ENCODE measurements at regions not wholly inside any gene's neighbourhood (a gene's known extent, or its start where the extent isn't known, plus 50 kb on each side); places are given as distances from the start of the nearest gene placed in this dataset.

DNA sequence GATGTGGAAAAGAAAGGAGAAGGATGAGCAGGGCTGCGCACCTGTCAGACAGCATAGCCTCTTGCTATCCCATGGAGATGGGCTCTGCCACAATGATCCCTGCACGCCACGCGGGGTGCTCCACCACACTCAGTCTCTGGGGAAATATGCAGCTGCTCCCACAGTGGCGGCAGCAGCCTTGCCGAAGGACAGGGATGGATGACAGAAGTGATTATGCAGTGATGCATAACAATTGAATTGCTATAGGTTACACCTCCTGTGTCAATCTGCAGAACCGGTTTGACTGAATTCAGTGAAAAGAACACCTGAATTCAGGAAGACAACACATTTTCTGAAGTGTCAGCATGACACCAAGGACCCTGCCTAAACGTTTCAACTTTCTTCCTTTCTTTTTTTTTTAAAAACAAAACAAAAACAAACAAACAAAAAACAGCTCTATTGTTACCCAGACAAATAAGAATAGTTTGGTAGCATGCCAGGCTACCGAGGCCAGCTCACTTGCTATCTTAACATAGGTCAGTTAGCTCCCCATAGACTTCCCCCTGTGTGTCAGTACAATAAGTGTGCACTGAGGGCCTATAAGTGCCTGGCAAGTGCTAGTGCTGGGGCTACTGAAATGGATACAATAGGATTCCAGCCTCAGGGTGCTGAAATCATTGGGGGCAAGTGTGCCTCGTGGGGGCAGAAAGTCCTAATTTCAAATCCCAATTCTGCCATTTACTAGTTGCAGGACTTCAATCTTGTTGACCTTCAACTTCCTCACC is 127.6 kb upstream of the LMO4 start:
- TF ChIP-seq RAD21 (IDR thresholded peaks at IDR 0.05; ENCODE audit: low read length) (no peak), POLR2A (IDR thresholded peaks at IDR 0.05; ENCODE audit: low read depth, low read length) (no peak)
- TF ChIP-seq, protein P1, sequence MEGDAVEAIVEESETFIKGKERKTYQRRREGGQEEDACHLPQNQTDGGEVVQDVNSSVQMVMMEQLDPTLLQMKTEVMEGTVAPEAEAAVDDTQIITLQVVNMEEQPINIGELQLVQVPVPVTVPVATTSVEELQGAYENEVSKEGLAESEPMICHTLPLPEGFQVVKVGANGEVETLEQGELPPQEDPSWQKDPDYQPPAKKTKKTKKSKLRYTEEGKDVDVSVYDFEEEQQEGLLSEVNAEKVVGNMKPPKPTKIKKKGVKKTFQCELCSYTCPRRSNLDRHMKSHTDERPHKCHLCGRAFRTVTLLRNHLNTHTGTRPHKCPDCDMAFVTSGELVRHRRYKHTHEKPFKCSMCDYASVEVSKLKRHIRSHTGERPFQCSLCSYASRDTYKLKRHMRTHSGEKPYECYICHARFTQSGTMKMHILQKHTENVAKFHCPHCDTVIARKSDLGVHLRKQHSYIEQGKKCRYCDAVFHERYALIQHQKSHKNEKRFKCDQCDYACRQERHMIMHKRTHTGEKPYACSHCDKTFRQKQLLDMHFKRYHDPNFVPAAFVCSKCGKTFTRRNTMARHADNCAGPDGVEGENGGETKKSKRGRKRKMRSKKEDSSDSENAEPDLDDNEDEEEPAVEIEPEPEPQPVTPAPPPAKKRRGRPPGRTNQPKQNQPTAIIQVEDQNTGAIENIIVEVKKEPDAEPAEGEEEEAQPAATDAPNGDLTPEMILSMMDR (conservative IDR thresholded peaks at IDR 0.05; ENCODE audit: low read depth, low read length) = no peak

All from IMR-90 (cell line).